C4-2B (cell line): ENCODE measurements at regions not wholly inside any gene's neighbourhood (a gene's known extent, or its start where the extent isn't known, plus 50 kb on each side); places are given as distances from the start of the nearest gene placed in this dataset.

Experiments
- CTCF ChIP-seq: fragments of 450-650 bp; conservative IDR thresholded peaks from 2 replicates; pipeline ENCODE4 v1.5.1; 2017; ENCODE audit warnings: mild to moderate bottlenecking
- ZFX ChIP-seq: fragments of 450-650 bp; IDR thresholded peaks from 2 replicates; pipeline ENCODE4 v1.6.1; 2017

GRCh38 chr6:14431385-14432330 lies 314.1 kb downstream of the CD83 start:
- TF ChIP-seq CTCF (no peak), ZFX (no peak)
